GM10266 (cell line): ENCODE measurements at regions not wholly inside any gene's neighbourhood (a gene's known extent, or its start where the extent isn't known, plus 50 kb on each side); places are given as distances from the start of the nearest gene placed in this dataset.

Experiments used
- DNase-seq: peaks from one replicate; pipeline ENCODE4 v3.0.0; 2012; ENCODE audit errors: extremely low spot score
- CTCF ChIP-seq: IDR thresholded peaks from 2 replicates; pipeline ENCODE4 v1.5.1; 2012; ENCODE audit warnings: mild to moderate bottlenecking, low read depth; ENCODE audit not compliant: control insufficient read depth, insufficient read depth; ENCODE audit errors: missing control alignments

DNA sequence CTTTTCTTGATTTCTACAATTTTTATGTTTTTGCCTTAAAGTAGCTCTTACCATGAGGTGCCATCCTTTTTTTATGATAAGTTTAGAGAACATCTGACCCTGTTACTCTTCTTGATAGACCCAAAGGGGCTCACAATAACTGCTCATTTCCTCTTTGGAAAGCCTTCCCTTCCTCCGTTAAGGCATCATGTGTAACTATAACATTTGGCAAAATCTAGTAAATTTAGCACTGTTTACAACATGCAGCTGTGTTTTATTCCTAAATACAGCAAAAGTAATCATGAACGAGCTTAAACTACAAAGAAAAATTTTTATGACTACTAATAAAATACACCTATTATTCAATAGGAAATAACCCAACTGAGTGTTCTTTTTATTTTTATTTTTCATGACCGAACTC is 705.1 kb downstream of the MAT2B start:
- no peak for DNase-seq
- TF ChIP-seq CTCF = no peak

GRCh38 chr5:164214698-164215097 is 709.3 kb downstream of the MAT2B start:
- no peak for TF ChIP-seq CTCF
- DNase-seq = no peak

GRCh38 chr5:164217464-164217863 is 712.0 kb downstream of the MAT2B start:
- no peak for DNase-seq
- TF ChIP-seq CTCF = no peak

DNA sequence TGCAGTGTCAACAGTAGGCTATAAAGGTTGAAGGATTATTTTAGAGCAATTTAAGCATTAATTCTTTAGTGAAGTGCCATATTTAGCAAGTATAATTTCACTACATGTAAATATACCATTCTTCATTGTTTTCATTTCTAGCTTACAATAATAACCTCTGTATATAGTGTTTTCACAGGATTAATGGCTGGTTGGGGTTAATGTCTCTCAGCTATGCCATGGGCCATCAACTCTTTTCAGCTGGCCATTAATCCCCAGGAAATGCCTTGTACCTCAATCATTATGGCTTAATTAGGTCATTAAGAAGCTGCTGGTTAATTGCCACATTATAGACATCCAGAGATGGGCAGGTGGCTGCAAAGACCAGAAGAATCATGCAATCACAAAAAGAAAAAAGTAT is 715.1 kb downstream of the MAT2B start:
- no peak for DNase-seq
- no peak for TF ChIP-seq CTCF

- TF ChIP-seq CTCF = no peak
- no peak for DNase-seq
These were observed 718.8 kb downstream of the MAT2B start for GRCh38 chr5:164224236-164224635.

DNA sequence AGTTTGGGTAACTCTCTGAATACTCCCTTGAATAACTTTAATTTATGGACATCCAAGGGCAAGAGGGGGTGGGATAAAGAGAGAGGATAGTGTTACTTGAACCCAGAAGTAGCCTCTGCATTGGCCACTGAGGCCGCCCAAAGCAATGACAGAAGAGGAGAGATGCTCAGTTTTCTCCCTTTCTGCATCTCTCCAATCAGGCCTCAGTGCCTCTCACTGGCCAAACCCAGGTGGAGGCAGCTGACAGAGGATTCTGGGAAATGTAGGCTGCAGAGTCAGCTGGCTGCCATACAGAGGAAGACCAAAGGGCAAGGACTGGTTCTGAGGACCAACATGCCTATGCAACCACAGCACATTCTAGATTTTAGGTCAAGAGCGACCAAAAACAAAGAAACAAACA is 719.4 kb downstream of the MAT2B start:
- no peak for DNase-seq
- no peak for TF ChIP-seq CTCF

GRCh38 chr5:164230341-164230740 is 724.9 kb downstream of the MAT2B start:
- TF ChIP-seq CTCF = no peak
- DNase-seq = no peak

- no peak for DNase-seq
- TF ChIP-seq CTCF = no peak
These were observed 728.4 kb downstream of the MAT2B start for GRCh38 chr5:164233791-164234190.
